ENCODE measurements at regions not wholly inside any gene's neighbourhood (a gene's known extent, or its start where the extent isn't known, plus 50 kb on each side); places are given as distances from the start of the nearest gene placed in this dataset.
A peak's percentile ranks its signal among the peaks of the same experiment; 100 is the strongest.
"Not testable (repeated sequence)": the region's sequence is repeated elsewhere in the genome, so short reads cannot be mapped to it uniquely, and the experiment has no call there.

- no peak for DNase-seq
Measured at GRCh38 chr7:70846208-70846607, 285.7 kb upstream of the GALNT17 start.

GRCh38 chr7:70849580-70850235, 282.2 kb upstream of the GALNT17 start:
- no peak for DNase-seq

- DNase-seq = no peak
Measured at GRCh38 chr7:70855373-70855772, 276.6 kb upstream of the GALNT17 start.

- DNase-seq = peak; percentile 79
Measured at GRCh38 chr7:70856901-70857630, 274.9 kb upstream of the GALNT17 start.

- no peak for DNase-seq
Measured at GRCh38 chr7:70857793-70858545, 274.0 kb upstream of the GALNT17 start.

- DNase-seq = no peak
Measured at GRCh38 chr7:70867513-70867912, 264.4 kb upstream of the GALNT17 start.

- DNase-seq = no peak
Measured at GRCh38 chr7:70870349-70870748, 261.6 kb upstream of the GALNT17 start.

- DNase-seq = no peak
Measured at GRCh38 chr7:70872188-70872587, 259.8 kb upstream of the GALNT17 start.

- peak; percentile 29 for DNase-seq
Measured at GRCh38 chr7:70881167-70881847, 250.6 kb upstream of the GALNT17 start.

GRCh38 chr7:70883750-70884439, 248.0 kb upstream of the GALNT17 start:
- DNase-seq = no peak

- DNase-seq = no peak
Measured at GRCh38 chr7:70884440-70884764, 247.5 kb upstream of the GALNT17 start.

GRCh38 chr7:70884809-70885208, 247.1 kb upstream of the GALNT17 start:
- DNase-seq = no peak

GRCh38 chr7:70886547-70886946, 245.4 kb upstream of the GALNT17 start:
- no peak for DNase-seq

- DNase-seq = no peak
Measured at GRCh38 chr7:70887186-70887585, 244.8 kb upstream of the GALNT17 start.

GRCh38 chr7:70890147-70890969, 241.6 kb upstream of the GALNT17 start:
- no peak for DNase-seq

- peak; percentile 76 for DNase-seq
Measured at GRCh38 chr7:70893422-70893821, 238.5 kb upstream of the GALNT17 start.

GRCh38 chr7:70893971-70894715, 237.8 kb upstream of the GALNT17 start:
- no peak for DNase-seq

GRCh38 chr7:70894799-70895198, 237.1 kb upstream of the GALNT17 start:
- no peak for DNase-seq

- not testable (repeated sequence) for DNase-seq
Measured at GRCh38 chr7:70895337-70896200, 236.4 kb upstream of the GALNT17 start.

Data from NCI-H82 (cell line).